MM.1S (cell line): ENCODE measurements at regions not wholly inside any gene's neighbourhood (a gene's known extent, or its start where the extent isn't known, plus 50 kb on each side); places are given as distances from the start of the nearest gene placed in this dataset.
"Not testable (repeated sequence)": the region's sequence is repeated elsewhere in the genome, so short reads cannot be mapped to it uniquely, and the experiment has no call there.

Source experiments
- CTCF ChIP-seq: fragments of 300-600 bp; sonication (generic); IDR thresholded peaks from 2 replicates; pipeline ENCODE4 v1.5.1; 2016; ENCODE audit warnings: antibody characterized with exemption, low read length, mixed read lengths
- EZH2phosphoT487 ChIP-seq: fragments of 300-600 bp; sonication (generic); IDR thresholded peaks from 2 replicates; pipeline ENCODE4 v1.6.1; 2018; ENCODE audit warnings: antibody characterized with exemption, low read length

GRCh38 chr18:77421546-77421945 is 171.9 kb downstream of the GALR1 start:
- not testable (repeated sequence) for TF ChIP-seq CTCF, EZH2phosphoT487
